Medulla oblongata (tissue), 1 donor: ENCODE measurements at regions not wholly inside any gene's neighbourhood (a gene's known extent, or its start where the extent isn't known, plus 50 kb on each side); places are given as distances from the start of the nearest gene placed in this dataset.
A peak's percentile ranks its signal among the peaks of the same experiment; 100 is the strongest.

Experiments
- DNase-seq: peaks from one replicate; pipeline ENCODE4 v3.0.0-alpha.2; 2015; ENCODE audit errors: extremely low spot score

- no peak for DNase-seq
Observed at GRCh38 chr6:40722091-40722490, 134.9 kb upstream of the LRFN2 start.

- DNase-seq: no peak
Observed at GRCh38 chr6:40721271-40721952, 134.2 kb upstream of the LRFN2 start.

- DNase-seq: no peak
Observed at GRCh38 chr6:40720375-40720748, 133.2 kb upstream of the LRFN2 start.

GRCh38 chr6:40719671-40720374, 132.7 kb upstream of the LRFN2 start:
- DNase-seq: peak; percentile 52

- no peak for DNase-seq
Observed at GRCh38 chr6:40718401-40718800, 131.2 kb upstream of the LRFN2 start.

- no peak for DNase-seq
Observed at GRCh38 chr6:40717411-40718057, 130.4 kb upstream of the LRFN2 start.

- peak; percentile 8 for DNase-seq
Observed at GRCh38 chr6:40715570-40716403, 128.6 kb upstream of the LRFN2 start.

GRCh38 chr6:40714576-40715564, 127.7 kb upstream of the LRFN2 start:
- no peak for DNase-seq

GRCh38 chr6:40714143-40714542, 127.0 kb upstream of the LRFN2 start:
- DNase-seq: no peak

GRCh38 chr6:40713002-40713719, 126.0 kb upstream of the LRFN2 start:
- no peak for DNase-seq

- DNase-seq: no peak
Observed at GRCh38 chr6:40710626-40711330, 123.6 kb upstream of the LRFN2 start.

- no peak for DNase-seq
Observed at GRCh38 chr6:40708049-40708448, 120.9 kb upstream of the LRFN2 start.

- no peak for DNase-seq
Observed at GRCh38 chr6:40706178-40706577, 119.0 kb upstream of the LRFN2 start.

- DNase-seq: no peak
Observed at GRCh38 chr6:40705354-40705753, 118.2 kb upstream of the LRFN2 start.

GRCh38 chr6:40701352-40702007, 114.3 kb upstream of the LRFN2 start:
- no peak for DNase-seq

GRCh38 chr6:40700006-40700580, 112.9 kb upstream of the LRFN2 start:
- DNase-seq: no peak

- peak; percentile 6 for DNase-seq
Observed at GRCh38 chr6:40695750-40696415, 108.7 kb upstream of the LRFN2 start.

- DNase-seq: no peak
Observed at GRCh38 chr6:40695114-40695513, 108.0 kb upstream of the LRFN2 start.
